CD14-positive monocyte (primary cell): ENCODE measurements at regions not wholly inside any gene's neighbourhood (a gene's known extent, or its start where the extent isn't known, plus 50 kb on each side); places are given as distances from the start of the nearest gene placed in this dataset.

Experiments
- DNase-seq, 3 donors: peaks; one replicate each; pipeline ENCODE4 v3.0.0-alpha.2; 2011 to 2022
- H2AFZ ChIP-seq: 2 replicates; pipeline ENCODE4 v1.6.0; 2012; ENCODE audit warnings: mild to moderate bottlenecking, low read depth, low read length, inconsistent platforms; ENCODE audit not compliant: insufficient read depth, poor library complexity, severe bottlenecking
- H3K27ac ChIP-seq, 2 donors: 1 replicate in 1 of 2; 2 replicates in 1 of 2; pipeline ENCODE4 v1.5.1; 2012 to 2013; ENCODE audit warnings: low read length in 2 of 2, control low read depth in 1 of 2, inconsistent platforms in 1 of 2, low read depth in 1 of 2, mild to moderate bottlenecking in 1 of 2
- H3K27me3 ChIP-seq, 2 donors: one replicate each; pipeline versions ENCODE4 v1.6.0 to v1.6.1; 2011 to 2013; ENCODE audit warnings: low read length in 2 of 2; ENCODE audit not compliant: control insufficient read depth in 2 of 2, insufficient read depth in 2 of 2
- H3K36me3 ChIP-seq, 2 donors: replicated peaks in 1 of 2; 1 replicate in 1 of 2; 2 replicates in 1 of 2; pipeline versions ENCODE4 v1.5.1 to v1.6.1; 2012 to 2013; ENCODE audit warnings: low read length in 2 of 2, control low read depth in 1 of 2, inconsistent platforms in 1 of 2, mild to moderate bottlenecking in 1 of 2; ENCODE audit not compliant: insufficient read depth in 2 of 2, control insufficient read depth in 1 of 2
- H3K4me1 ChIP-seq, 2 donors: 1 replicate in 1 of 2; 2 replicates in 1 of 2; pipeline versions ENCODE4 v1.5.1 to v1.6.1; 2012 to 2013; ENCODE audit warnings: low read length in 2 of 2, control low read depth in 1 of 2, inconsistent platforms in 1 of 2, mild to moderate bottlenecking in 1 of 2, moderate library complexity in 1 of 2; ENCODE audit not compliant: insufficient read depth in 2 of 2, control insufficient read depth in 1 of 2
- H3K4me2 ChIP-seq: replicated peaks from 2 replicates; pipeline ENCODE3; 2012; ENCODE audit warnings: low read length, moderate library complexity, mild to moderate bottlenecking; ENCODE audit not compliant: poor library complexity, severe bottlenecking; ENCODE audit errors: extremely low read depth
- H3K4me3 ChIP-seq, 3 experiments: fragments of 200-600 bp in 1 of 3; sonication (generic) in 1 of 3; replicated peaks in 1 of 3; 1 replicate in 2 of 3; 2 replicates in 1 of 3; pipeline ENCODE4 v1.5.1; 2011 to 2013; ENCODE audit warnings: low read length in 3 of 3, mild to moderate bottlenecking in 3 of 3, control low read depth in 2 of 3, low read depth in 2 of 3, inconsistent platforms in 1 of 3, moderate library complexity in 1 of 3
- H3K79me2 ChIP-seq: 2 replicates; pipeline ENCODE4 v1.6.0; 2012; ENCODE audit warnings: mild to moderate bottlenecking, control low read depth, inconsistent platforms, low read length, moderate library complexity; ENCODE audit not compliant: insufficient read depth
- H3K9ac ChIP-seq: 2 replicates; pipeline ENCODE4 v1.6.0; 2017; ENCODE audit warnings: low read length, mild to moderate bottlenecking; ENCODE audit not compliant: insufficient read depth, poor library complexity, severe bottlenecking
- H3K9me3 ChIP-seq, 2 donors: replicated peaks in 1 of 2; 1 replicate in 1 of 2; 2 replicates in 1 of 2; pipeline versions ENCODE4 v1.5.1 to v1.6.1; 2012 to 2013; ENCODE audit warnings: low read length in 2 of 2, control low read depth in 1 of 2; ENCODE audit not compliant: control insufficient read depth in 1 of 2, insufficient read depth in 1 of 2
- H4K20me1 ChIP-seq: 2 replicates; pipeline ENCODE4 v1.6.0; 2012; ENCODE audit warnings: mild to moderate bottlenecking, low read length, control low read depth, moderate library complexity; ENCODE audit not compliant: insufficient read depth
- H3K27ac Mint-ChIP-seq, 7 donors: one replicate each; pipeline ENCODE4 v1.8.0; 2020; ENCODE audit warnings: mild to moderate bottlenecking in 7 of 7, mixed read lengths in 7 of 7, moderate library complexity in 6 of 7, inconsistent platforms in 2 of 7
- H3K27me3 Mint-ChIP-seq, 3 donors: one replicate each; pipeline ENCODE4 v1.8.0; 2021 to 2022; ENCODE audit warnings: low read depth in 3 of 3, mild to moderate bottlenecking in 3 of 3, mixed read lengths in 3 of 3, moderate library complexity in 3 of 3, inconsistent platforms in 1 of 3
- H3K36me3 Mint-ChIP-seq, 2 donors: one replicate each; pipeline ENCODE4 v1.8.0; 2020; ENCODE audit warnings: mixed read lengths in 2 of 2, inconsistent platforms in 1 of 2, mild to moderate bottlenecking in 1 of 2
- H3K4me1 Mint-ChIP-seq: one replicate; pipeline ENCODE4 v1.8.0; 2020; ENCODE audit warnings: mild to moderate bottlenecking, mixed read lengths
- H3K4me3 Mint-ChIP-seq, 2 donors: one replicate each; pipeline ENCODE4 v1.8.0; 2020; ENCODE audit warnings: mild to moderate bottlenecking in 2 of 2, mixed read lengths in 2 of 2, moderate library complexity in 1 of 2
- H3K9me3 Mint-ChIP-seq, 7 donors: one replicate each; pipeline ENCODE4 v1.8.0; 2020 to 2022; ENCODE audit warnings: mixed read lengths in 7 of 7, mild to moderate bottlenecking in 6 of 7, moderate library complexity in 6 of 7, inconsistent platforms in 2 of 7
- CTCF ChIP-seq: fragments of 200-600 bp; IDR thresholded peaks from one replicate; pipeline ENCODE4 v1.8.0; 2022; ENCODE audit warnings: antibody characterized with exemption, mild to moderate bottlenecking
- WGBS: methylation state at CpG from one replicate; pipeline ENCODE4 v1.1.5; 2013; ENCODE audit warnings: missing lambda C conversion rate; ENCODE audit not compliant: insufficient coverage; 5-methylcytosine and 5-hydroxymethylcytosine counted together
- intact Hi-C, 2 donors: fragments of 100-400 bp; cut with micrococcal nuclease; formaldehyde crosslinking; loops; one replicate each; pipeline versions ENCODE4 v1.15.0 to v1.15.1; 2023

GRCh38 chr10:62990126-62990525 lies 143.0 kb upstream of the NRBF2 start:
- no peaks in the 10 kb centered on the region for H4K20me1 ChIP-seq
- Mint-ChIP-seq H3K4me1 (no peaks in the 10 kb centered on the region), H3K27me3 (peaks cover 1 to 11% (median 7%) of the 10 kb centered on the region in 3 donors), H3K27ac (no peak overlapping the region), H3K4me3 (no peak overlapping the region), H3K36me3 (no peaks in the 10 kb centered on the region), H3K9me3 (peaks cover 0 to 2% (median 0%) of the 10 kb centered on the region in 7 donors)
- no peaks in the 10 kb centered on the region for H3K79me2 ChIP-seq
- no peak overlapping the region for H3K27ac ChIP-seq
- H2AFZ ChIP-seq = no peak overlapping the region
- H3K9me3 ChIP-seq = no peaks in the 10 kb centered on the region
- H3K27me3 ChIP-seq = peaks cover 2 to 3% of the 10 kb centered on the region in 2 donors
- H3K4me2 ChIP-seq = no peak overlapping the region
- no peaks in the 10 kb centered on the region for H3K36me3 ChIP-seq
- H3K9ac ChIP-seq = no peak overlapping the region
- H3K4me1 ChIP-seq = no peaks in the 10 kb centered on the region
- intact Hi-C loops = no loop called here
- H3K4me3 ChIP-seq = no peak overlapping the region
- no CpG with 5 or more reads among the region's 1 CpG for WGBS
- DNase-seq = no peak
- TF ChIP-seq CTCF = no peak

GRCh38 chr10:62985807-62986600 lies 147.1 kb upstream of the NRBF2 start:
- peaks cover 7 to 11% (median 10%) of the 10 kb centered on the region in 3 donors for H3K27me3 Mint-ChIP-seq
- H3K4me1 Mint-ChIP-seq = no peaks in the 10 kb centered on the region
- WGBS = 100% methylated on average over 2 of the region's 4 CpGs
- Histone ChIP-seq H3K27ac (no peak overlapping the region), H3K9me3 (no peaks in the 10 kb centered on the region), H3K4me2 (no peak overlapping the region), H3K36me3 (no peaks in the 10 kb centered on the region), H3K4me3 (no peak overlapping the region), H3K79me2 (no peaks in the 10 kb centered on the region), H4K20me1 (no peaks in the 10 kb centered on the region), H2AFZ (no peak overlapping the region), H3K27me3 (peaks cover 0 to 2% of the 10 kb centered on the region in 2 donors), H3K9ac (no peak overlapping the region), H3K4me1 (no peaks in the 10 kb centered on the region)
- H3K36me3 Mint-ChIP-seq = no peaks in the 10 kb centered on the region
- no peak for DNase-seq
- H3K27ac Mint-ChIP-seq = no peak overlapping the region
- H3K9me3 Mint-ChIP-seq = no peaks in the 10 kb centered on the region
- no peak for TF ChIP-seq CTCF
- no peak overlapping the region for H3K4me3 Mint-ChIP-seq
- intact Hi-C loops = no loop called here
